Neural cell (in vitro differentiated cells): ENCODE measurements at regions not wholly inside any gene's neighbourhood (a gene's known extent, or its start where the extent isn't known, plus 50 kb on each side); places are given as distances from the start of the nearest gene placed in this dataset.

Source experiments
- H2AFZ ChIP-seq: fragments of 200-600, 300-800 bp; sonication (generic), shearing (Covaris generic); 2 replicates; pipeline ENCODE4 v1.6.0; 2014; ENCODE audit warnings: low read depth, mild to moderate bottlenecking, antibody characterized with exemption, low read length, moderate library complexity
- H3F3A ChIP-seq: fragments of 200-600 bp; shearing (Covaris generic); 2 replicates; pipeline ENCODE4 v1.6.1; 2016; ENCODE audit warnings: mild to moderate bottlenecking, moderate library complexity, mixed read lengths, antibody characterized with exemption, low read length; ENCODE audit not compliant: insufficient read depth, poor library complexity, severe bottlenecking
- H3K27ac ChIP-seq: fragments of 200-600, 300-800 bp; sonication (generic), shearing (Covaris generic); 2 replicates; pipeline ENCODE4 v1.5.1; 2014; ENCODE audit warnings: mild to moderate bottlenecking, low read length, moderate library complexity
- H3K27me3 ChIP-seq: fragments of 300-800, 200-600 bp; sonication (generic), shearing (Covaris generic); 2 replicates; pipeline ENCODE4 v1.6.0; 2014; ENCODE audit warnings: mild to moderate bottlenecking, low read depth, low read length, moderate library complexity; ENCODE audit not compliant: insufficient read depth
- H3K36me3 ChIP-seq: fragments of 300-800, 200-600 bp; sonication (generic), shearing (Covaris generic); 2 replicates; pipeline ENCODE4 v1.5.1; 2014; ENCODE audit warnings: mild to moderate bottlenecking, antibody characterized with exemption, low read length, moderate library complexity; ENCODE audit not compliant: insufficient read depth
- H3K4me2 ChIP-seq: fragments of 300-800, 200-600 bp; sonication (generic), shearing (Covaris generic); 2 replicates; pipeline ENCODE4 v1.6.0; 2014; ENCODE audit warnings: mild to moderate bottlenecking, low read length
- H3K4me3 ChIP-seq: fragments of 300-800, 200-600 bp; sonication (generic), shearing (Covaris generic); 2 replicates; pipeline ENCODE4 v1.5.1; 2014; ENCODE audit warnings: mild to moderate bottlenecking, low read length, moderate library complexity
- H3K79me2 ChIP-seq: fragments of 200-600 bp; shearing (Covaris generic); replicated peaks from 2 replicates; pipeline ENCODE4 v1.6.0; 2014; ENCODE audit warnings: mild to moderate bottlenecking, low read length, moderate library complexity; ENCODE audit not compliant: insufficient read depth
- H3K9ac ChIP-seq: fragments of 300-800, 200-600 bp; sonication (generic), shearing (Covaris generic); 2 replicates; pipeline ENCODE4 v1.6.1; 2016; ENCODE audit warnings: mild to moderate bottlenecking, low read length, mixed read lengths
- H3K9me2 ChIP-seq: fragments of 200-600 bp; shearing (Covaris generic); 2 replicates; pipeline ENCODE4 v1.6.1; 2016; ENCODE audit warnings: mild to moderate bottlenecking, low read length, mixed read lengths; ENCODE audit not compliant: insufficient read depth
- H3K9me3 ChIP-seq: fragments of 200-600, 300-800 bp; sonication (generic), shearing (Covaris generic); 2 replicates; pipeline ENCODE4 v1.6.1; 2016; ENCODE audit warnings: mild to moderate bottlenecking, mixed run types, low read length, moderate library complexity, mixed read lengths
- H4K20me1 ChIP-seq: fragments of 200-600 bp; shearing (Covaris generic); 2 replicates; pipeline ENCODE4 v1.6.1; 2016; ENCODE audit warnings: mild to moderate bottlenecking, mixed run types; ENCODE audit not compliant: insufficient read depth
- EP300 ChIP-seq: fragments of 450-650 bp; conservative IDR thresholded peaks from 2 replicates; pipeline ENCODE4 v1.6.1; 2014; ENCODE audit warnings: antibody characterized with exemption, mild to moderate bottlenecking, moderate library complexity; ENCODE audit not compliant: poor library complexity, severe bottlenecking
- EZH2 ChIP-seq: fragments of 200-600, 300-800 bp; shearing (Covaris generic), sonication (generic); IDR thresholded peaks from 2 replicates; pipeline ENCODE4 v1.6.1; 2014; ENCODE audit warnings: antibody characterized with exemption, low read length, borderline replicate concordance, mild to moderate bottlenecking; ENCODE audit not compliant: insufficient read depth, poor library complexity, severe bottlenecking
- MXI1 ChIP-seq: fragments of 450-650 bp; conservative IDR thresholded peaks from 2 replicates; pipeline ENCODE4 v1.6.1; 2014; ENCODE audit warnings: antibody characterized with exemption, mild to moderate bottlenecking; ENCODE audit not compliant: poor library complexity, severe bottlenecking
- POLR2AphosphoS5 ChIP-seq: IDR thresholded peaks from 2 replicates; pipeline ENCODE4 v1.6.1; 2012
- RAD21 ChIP-seq: fragments of 450-650 bp; conservative IDR thresholded peaks from 2 replicates; pipeline ENCODE4 v1.6.1; 2014; ENCODE audit warnings: antibody characterized with exemption, mild to moderate bottlenecking, moderate library complexity
- SMC3 ChIP-seq: fragments of 450-650 bp; conservative IDR thresholded peaks from 2 replicates; pipeline ENCODE4 v1.6.1; 2014; ENCODE audit warnings: antibody characterized with exemption, mild to moderate bottlenecking, moderate library complexity; ENCODE audit not compliant: poor library complexity
- TAF1 ChIP-seq: IDR thresholded peaks from 2 replicates; pipeline ENCODE4 v1.6.1; 2012; ENCODE audit warnings: low read depth
- TF ChIP-seq, protein P1 (sequence below): IDR thresholded peaks from 2 replicates; pipeline ENCODE4 v1.6.1; 2012; ENCODE audit warnings: borderline replicate concordance
- TF ChIP-seq, protein P2 (sequence below): fragments of 450-650 bp; IDR thresholded peaks from 2 replicates; pipeline ENCODE4 v1.5.1; 2014; ENCODE audit warnings: antibody characterized with exemption, mild to moderate bottlenecking, moderate library complexity; ENCODE audit not compliant: poor library complexity, severe bottlenecking

DNA sequence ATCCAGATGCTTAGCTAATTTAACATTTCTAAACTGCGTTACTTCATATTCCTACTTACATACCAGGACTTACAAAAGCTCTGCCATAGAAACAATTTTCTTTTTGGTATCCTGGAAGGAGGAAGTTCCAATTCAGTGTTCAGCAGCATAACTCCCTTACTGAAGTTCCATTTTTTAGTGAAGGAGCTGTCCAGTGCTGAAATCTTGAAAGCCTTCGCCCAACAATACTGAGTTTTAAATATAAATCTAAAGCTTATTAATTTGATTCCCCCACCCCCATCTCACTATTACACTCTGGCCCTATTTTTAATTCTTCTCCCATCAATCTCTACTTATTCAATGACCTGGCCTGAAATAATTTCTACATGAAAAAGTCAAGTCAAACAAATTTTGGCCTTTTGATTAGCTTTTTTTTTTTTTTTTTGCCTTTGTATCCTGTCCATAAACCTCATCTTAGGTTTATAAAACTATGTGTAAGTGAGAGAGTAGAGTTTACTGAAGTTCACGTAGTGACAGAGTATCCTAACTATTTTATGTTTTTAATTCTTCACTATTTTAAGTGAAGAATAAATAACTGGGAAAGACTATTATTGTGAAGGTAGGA is 323.0 kb upstream of the PLD5 start:
- H4K20me1 ChIP-seq = no peaks in the 10 kb centered on the region
- no peak overlapping the region for H3K4me2 ChIP-seq
- no peak overlapping the region for H3K27ac ChIP-seq
- no peaks in the 10 kb centered on the region for H3K9me2 ChIP-seq
- H3F3A ChIP-seq = no peaks in the 10 kb centered on the region
- H3K4me3 ChIP-seq = no peak overlapping the region
- no peak overlapping the region for H3K9ac ChIP-seq
- no peaks in the 10 kb centered on the region for H3K9me3 ChIP-seq
- H3K27me3 ChIP-seq = no peaks in the 10 kb centered on the region
- H3K36me3 ChIP-seq = no peaks in the 10 kb centered on the region
- H2AFZ ChIP-seq = no peak overlapping the region
- TF ChIP-seq EZH2 (no peak), TAF1 (no peak), EP300 (no peak), MXI1 (no peak), POLR2AphosphoS5 (no peak), SMC3 (no peak), RAD21 (no peak)
- TF ChIP-seq, protein P1, sequence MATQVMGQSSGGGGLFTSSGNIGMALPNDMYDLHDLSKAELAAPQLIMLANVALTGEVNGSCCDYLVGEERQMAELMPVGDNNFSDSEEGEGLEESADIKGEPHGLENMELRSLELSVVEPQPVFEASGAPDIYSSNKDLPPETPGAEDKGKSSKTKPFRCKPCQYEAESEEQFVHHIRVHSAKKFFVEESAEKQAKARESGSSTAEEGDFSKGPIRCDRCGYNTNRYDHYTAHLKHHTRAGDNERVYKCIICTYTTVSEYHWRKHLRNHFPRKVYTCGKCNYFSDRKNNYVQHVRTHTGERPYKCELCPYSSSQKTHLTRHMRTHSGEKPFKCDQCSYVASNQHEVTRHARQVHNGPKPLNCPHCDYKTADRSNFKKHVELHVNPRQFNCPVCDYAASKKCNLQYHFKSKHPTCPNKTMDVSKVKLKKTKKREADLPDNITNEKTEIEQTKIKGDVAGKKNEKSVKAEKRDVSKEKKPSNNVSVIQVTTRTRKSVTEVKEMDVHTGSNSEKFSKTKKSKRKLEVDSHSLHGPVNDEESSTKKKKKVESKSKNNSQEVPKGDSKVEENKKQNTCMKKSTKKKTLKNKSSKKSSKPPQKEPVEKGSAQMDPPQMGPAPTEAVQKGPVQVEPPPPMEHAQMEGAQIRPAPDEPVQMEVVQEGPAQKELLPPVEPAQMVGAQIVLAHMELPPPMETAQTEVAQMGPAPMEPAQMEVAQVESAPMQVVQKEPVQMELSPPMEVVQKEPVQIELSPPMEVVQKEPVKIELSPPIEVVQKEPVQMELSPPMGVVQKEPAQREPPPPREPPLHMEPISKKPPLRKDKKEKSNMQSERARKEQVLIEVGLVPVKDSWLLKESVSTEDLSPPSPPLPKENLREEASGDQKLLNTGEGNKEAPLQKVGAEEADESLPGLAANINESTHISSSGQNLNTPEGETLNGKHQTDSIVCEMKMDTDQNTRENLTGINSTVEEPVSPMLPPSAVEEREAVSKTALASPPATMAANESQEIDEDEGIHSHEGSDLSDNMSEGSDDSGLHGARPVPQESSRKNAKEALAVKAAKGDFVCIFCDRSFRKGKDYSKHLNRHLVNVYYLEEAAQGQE = no peak
- TF ChIP-seq, protein P2, sequence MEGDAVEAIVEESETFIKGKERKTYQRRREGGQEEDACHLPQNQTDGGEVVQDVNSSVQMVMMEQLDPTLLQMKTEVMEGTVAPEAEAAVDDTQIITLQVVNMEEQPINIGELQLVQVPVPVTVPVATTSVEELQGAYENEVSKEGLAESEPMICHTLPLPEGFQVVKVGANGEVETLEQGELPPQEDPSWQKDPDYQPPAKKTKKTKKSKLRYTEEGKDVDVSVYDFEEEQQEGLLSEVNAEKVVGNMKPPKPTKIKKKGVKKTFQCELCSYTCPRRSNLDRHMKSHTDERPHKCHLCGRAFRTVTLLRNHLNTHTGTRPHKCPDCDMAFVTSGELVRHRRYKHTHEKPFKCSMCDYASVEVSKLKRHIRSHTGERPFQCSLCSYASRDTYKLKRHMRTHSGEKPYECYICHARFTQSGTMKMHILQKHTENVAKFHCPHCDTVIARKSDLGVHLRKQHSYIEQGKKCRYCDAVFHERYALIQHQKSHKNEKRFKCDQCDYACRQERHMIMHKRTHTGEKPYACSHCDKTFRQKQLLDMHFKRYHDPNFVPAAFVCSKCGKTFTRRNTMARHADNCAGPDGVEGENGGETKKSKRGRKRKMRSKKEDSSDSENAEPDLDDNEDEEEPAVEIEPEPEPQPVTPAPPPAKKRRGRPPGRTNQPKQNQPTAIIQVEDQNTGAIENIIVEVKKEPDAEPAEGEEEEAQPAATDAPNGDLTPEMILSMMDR = no peak
- no peaks in the 10 kb centered on the region for H3K79me2 ChIP-seq

DNA sequence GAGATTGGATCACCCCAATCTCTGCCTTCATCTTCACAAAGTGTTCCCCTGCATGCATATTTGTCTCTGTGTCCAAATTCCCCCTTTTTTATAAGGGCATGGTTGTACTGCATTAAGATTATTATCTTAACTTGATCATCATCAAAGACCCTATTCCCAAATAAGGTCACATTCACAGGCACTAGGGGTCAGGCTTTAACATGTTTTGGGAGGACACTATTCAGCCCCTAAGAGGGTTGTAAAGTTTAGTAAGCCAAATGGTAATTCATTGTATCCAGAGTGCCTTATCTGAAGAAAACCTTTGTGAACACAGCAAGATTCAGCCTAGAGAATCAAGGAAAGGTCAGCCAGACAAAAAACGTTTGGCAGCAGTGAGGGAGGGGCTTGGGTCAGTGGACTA is 317.6 kb upstream of the PLD5 start:
- TF ChIP-seq EP300 (no peak), TAF1 (no peak), SMC3 (no peak), EZH2 (no peak), MXI1 (no peak), RAD21 (no peak), POLR2AphosphoS5 (no peak)
- TF ChIP-seq, protein P1 = no peak
- TF ChIP-seq, protein P2 = no peak
- Histone ChIP-seq H3K9me2 (no peaks in the 10 kb centered on the region), H3K4me2 (no peak overlapping the region), H3K27me3 (no peaks in the 10 kb centered on the region), H4K20me1 (no peaks in the 10 kb centered on the region), H3K9me3 (no peaks in the 10 kb centered on the region), H3K4me3 (no peak overlapping the region), H3K9ac (no peak overlapping the region), H3F3A (no peaks in the 10 kb centered on the region), H3K79me2 (no peaks in the 10 kb centered on the region), H3K27ac (no peak overlapping the region), H2AFZ (no peak overlapping the region), H3K36me3 (no peaks in the 10 kb centered on the region)
